ENCODE measurements at regions not wholly inside any gene's neighbourhood (a gene's known extent, or its start where the extent isn't known, plus 50 kb on each side); places are given as distances from the start of the nearest gene placed in this dataset.

DNA sequence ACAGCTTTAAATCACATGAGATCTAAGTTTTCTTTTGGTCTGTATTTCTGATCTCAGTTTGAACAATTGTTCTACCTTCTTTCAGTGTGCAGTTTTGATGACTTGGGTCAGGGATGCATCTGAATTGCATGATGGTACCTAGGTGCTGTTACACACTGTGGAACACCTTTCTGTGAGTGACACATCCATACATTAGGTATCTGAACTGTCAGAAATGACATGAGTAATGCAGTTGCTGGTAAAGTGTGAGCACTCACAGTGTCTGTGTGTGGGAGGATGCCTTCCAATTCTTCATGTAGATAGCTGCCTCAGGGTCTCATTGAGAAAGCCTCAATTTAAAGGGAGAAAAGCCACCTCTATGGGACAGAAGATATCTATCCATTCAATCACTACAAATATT is 411.9 kb downstream of the PPARGC1A start:
- Histone ChIP-seq H3F3A (ENCODE audit: insufficient read depth) (no peaks in the 10 kb centered on the region), H3K9me2 (replicated peaks; ENCODE audit: insufficient read depth, low read length) (no peaks in the 10 kb centered on the region), H3K27ac (ENCODE audit: low read depth, low read length) (no peak overlapping the region), H3K4me3 (ENCODE audit: insufficient read depth, low read length, poor library complexity, severe bottlenecking) (no peak overlapping the region), H2AFZ (ENCODE audit: low read depth, low read length, severe bottlenecking) (no peak overlapping the region), H4K20me1 (ENCODE audit: low read depth, low read length) (no peaks in the 10 kb centered on the region), H3K27me3 (ENCODE audit: low read length) (no peaks in the 10 kb centered on the region), H3K4me2 (ENCODE audit: low read depth, low read length, poor library complexity, severe bottlenecking) (no peak overlapping the region), H3K9me3 (ENCODE audit: insufficient read depth, low read length) (no peaks in the 10 kb centered on the region), H3K79me2 (ENCODE audit: insufficient read depth, low read length) (no peaks in the 10 kb centered on the region), H3K9ac (ENCODE audit: low read length) (no peak overlapping the region), H3K36me3 (ENCODE audit: low read length) (no peaks in the 10 kb centered on the region)
- TF ChIP-seq EZH2phosphoT487 (conservative IDR thresholded peaks at IDR 0.05; ENCODE audit: low read length): no peak

- Histone ChIP-seq H4K20me1 (ENCODE audit: low read depth, low read length) (no peaks in the 10 kb centered on the region), H3K36me3 (ENCODE audit: low read length) (no peaks in the 10 kb centered on the region), H3K4me2 (ENCODE audit: low read depth, low read length, poor library complexity, severe bottlenecking) (no peak overlapping the region), H3K79me2 (ENCODE audit: insufficient read depth, low read length) (no peaks in the 10 kb centered on the region), H3F3A (ENCODE audit: insufficient read depth) (no peaks in the 10 kb centered on the region), H3K9me3 (ENCODE audit: insufficient read depth, low read length) (no peaks in the 10 kb centered on the region), H3K9me2 (replicated peaks; ENCODE audit: insufficient read depth, low read length) (no peaks in the 10 kb centered on the region), H3K27me3 (ENCODE audit: low read length) (no peaks in the 10 kb centered on the region), H3K9ac (ENCODE audit: low read length) (no peak overlapping the region), H3K27ac (ENCODE audit: low read depth, low read length) (no peak overlapping the region), H2AFZ (ENCODE audit: low read depth, low read length, severe bottlenecking) (no peak overlapping the region), H3K4me3 (ENCODE audit: insufficient read depth, low read length, poor library complexity, severe bottlenecking) (no peak overlapping the region)
- TF ChIP-seq CTCF (IDR thresholded peaks at IDR 0.05; ENCODE audit: insufficient read depth, low read length, poor library complexity, severe bottlenecking): no peak
- no peak for TF ChIP-seq EZH2phosphoT487 (conservative IDR thresholded peaks at IDR 0.05; ENCODE audit: low read length)
These were observed 413.2 kb downstream of the PPARGC1A start for GRCh38 chr4:23476515-23477090.

DNA sequence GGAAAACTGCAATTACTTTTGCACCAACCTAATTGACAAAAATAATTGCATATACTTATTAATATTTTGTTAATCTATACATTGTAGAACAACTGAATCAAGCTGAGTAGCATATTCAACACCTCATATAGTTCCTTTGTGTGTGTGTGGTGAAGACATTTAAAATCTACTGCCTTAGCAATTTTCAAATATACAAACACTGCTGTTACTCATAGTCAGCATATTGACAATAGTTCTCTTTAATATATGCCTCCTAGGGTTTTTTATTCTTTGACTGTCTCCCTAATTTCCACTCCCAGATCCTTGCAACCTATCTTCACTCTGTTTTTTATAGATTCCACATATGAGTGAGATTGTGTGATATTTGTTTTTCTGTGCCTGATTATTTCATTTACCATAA is 426.8 kb downstream of the PPARGC1A start:
- no peaks in the 10 kb centered on the region for H3K9me2 ChIP-seq (replicated peaks; ENCODE audit: insufficient read depth, low read length)
- TF ChIP-seq EZH2phosphoT487 (conservative IDR thresholded peaks at IDR 0.05; ENCODE audit: low read length): no peak
- TF ChIP-seq CTCF (IDR thresholded peaks at IDR 0.05; ENCODE audit: insufficient read depth, low read length, poor library complexity, severe bottlenecking): no peak
- H3K9ac ChIP-seq (ENCODE audit: low read length): no peak overlapping the region
- no peaks in the 10 kb centered on the region for H3K36me3 ChIP-seq (ENCODE audit: low read length)
- no peaks in the 10 kb centered on the region for H4K20me1 ChIP-seq (ENCODE audit: low read depth, low read length)
- H3K79me2 ChIP-seq (ENCODE audit: insufficient read depth, low read length): no peaks in the 10 kb centered on the region
- H3K9me3 ChIP-seq (ENCODE audit: insufficient read depth, low read length): no peaks in the 10 kb centered on the region
- no peak overlapping the region for H3K27ac ChIP-seq (ENCODE audit: low read depth, low read length)
- no peaks in the 10 kb centered on the region for H3K27me3 ChIP-seq (ENCODE audit: low read length)
- H3K4me2 ChIP-seq (ENCODE audit: low read depth, low read length, poor library complexity, severe bottlenecking): no peak overlapping the region
- no peak overlapping the region for H2AFZ ChIP-seq (ENCODE audit: low read depth, low read length, severe bottlenecking)
- H3K4me3 ChIP-seq (ENCODE audit: insufficient read depth, low read length, poor library complexity, severe bottlenecking): no peak overlapping the region
- H3F3A ChIP-seq (ENCODE audit: insufficient read depth): no peaks in the 10 kb centered on the region

DNA sequence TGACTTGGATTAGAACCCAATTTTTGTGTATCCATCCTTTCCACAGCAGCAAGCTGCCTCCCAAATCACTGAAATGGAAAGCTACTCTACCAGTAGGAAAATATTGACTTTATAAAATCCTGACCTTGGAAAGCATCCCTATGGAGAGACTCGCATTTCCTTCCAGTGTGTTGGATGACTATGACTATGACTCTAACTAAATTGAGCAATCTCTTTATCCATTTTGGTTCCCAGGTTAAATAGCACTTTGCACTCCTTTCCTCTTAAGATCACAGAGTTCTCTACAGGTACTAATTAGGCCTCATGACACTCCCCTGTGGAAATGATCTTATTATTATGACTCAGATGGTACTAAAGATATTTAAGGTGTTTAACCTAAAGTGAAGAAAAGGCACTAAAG is 431.8 kb downstream of the PPARGC1A start:
- Histone ChIP-seq H2AFZ (ENCODE audit: low read depth, low read length, severe bottlenecking) (no peak overlapping the region), H3K9ac (ENCODE audit: low read length) (no peak overlapping the region), H3K27me3 (ENCODE audit: low read length) (no peaks in the 10 kb centered on the region), H4K20me1 (ENCODE audit: low read depth, low read length) (no peaks in the 10 kb centered on the region), H3F3A (ENCODE audit: insufficient read depth) (no peaks in the 10 kb centered on the region), H3K4me3 (ENCODE audit: insufficient read depth, low read length, poor library complexity, severe bottlenecking) (no peak overlapping the region), H3K9me3 (ENCODE audit: insufficient read depth, low read length) (no peaks in the 10 kb centered on the region), H3K36me3 (ENCODE audit: low read length) (no peaks in the 10 kb centered on the region), H3K79me2 (ENCODE audit: insufficient read depth, low read length) (no peaks in the 10 kb centered on the region), H3K27ac (ENCODE audit: low read depth, low read length) (no peak overlapping the region), H3K4me2 (ENCODE audit: low read depth, low read length, poor library complexity, severe bottlenecking) (no peak overlapping the region), H3K9me2 (replicated peaks; ENCODE audit: insufficient read depth, low read length) (no peaks in the 10 kb centered on the region)
- no peak for TF ChIP-seq CTCF (IDR thresholded peaks at IDR 0.05; ENCODE audit: insufficient read depth, low read length, poor library complexity, severe bottlenecking)
- TF ChIP-seq EZH2phosphoT487 (conservative IDR thresholded peaks at IDR 0.05; ENCODE audit: low read length): no peak

All from SU-DHL-6 (cell line).